SK-N-SH treated with all-trans-retinoic acid at 6 μM for 48 hours (cell line): ENCODE measurements at regions not wholly inside any gene's neighbourhood (a gene's known extent, or its start where the extent isn't known, plus 50 kb on each side); places are given as distances from the start of the nearest gene placed in this dataset.

Experiments
- ATAC-seq: fragments of 200-7000 bp; cut with Tn5 transposase; 3 replicates; pipeline ENCODE4 v1.9.1; 2020; ENCODE audit warnings: mild to moderate bottlenecking, moderate library complexity
- ARNTL ChIP-seq: fragments of 450-650 bp; formaldehyde crosslinking; IDR thresholded peaks from 2 replicates; pipeline ENCODE4 v1.5.0; 2020; ENCODE audit warnings: low read depth, mild to moderate bottlenecking, moderate library complexity, borderline replicate concordance
- BACH2 ChIP-seq: fragments of 250-450 bp; sonication (Bioruptor Pico); IDR thresholded peaks from 2 replicates; pipeline ENCODE4 v1.9.0; 2021; ENCODE audit warnings: mild to moderate bottlenecking, borderline replicate concordance
- CREB5 ChIP-seq: fragments of 250-450 bp; sonication (Bioruptor Pico); IDR thresholded peaks from 2 replicates; pipeline ENCODE4 v1.5.1; 2020; ENCODE audit warnings: low read depth, mild to moderate bottlenecking, moderate library complexity
- CSDC2 ChIP-seq: fragments of 250-450 bp; sonication (Bioruptor Pico); IDR thresholded peaks from 2 replicates; pipeline ENCODE4 v1.5.0; 2020; ENCODE audit warnings: mild to moderate bottlenecking, moderate library complexity
- CSRNP3 ChIP-seq: fragments of 250-450 bp; sonication (Bioruptor Pico); IDR thresholded peaks from 2 replicates; pipeline ENCODE4 v1.5.1; 2021; ENCODE audit warnings: mild to moderate bottlenecking, moderate library complexity
- ESRRG ChIP-seq: fragments of 250-450 bp; sonication (Bioruptor Pico); IDR thresholded peaks from 2 replicates; pipeline ENCODE4 v1.6.1; 2021; ENCODE audit warnings: mild to moderate bottlenecking
- GLIS3 ChIP-seq: fragments of 250-450 bp; sonication (Bioruptor Pico); IDR thresholded peaks from 2 replicates; pipeline ENCODE4 v1.5.0; 2020; ENCODE audit warnings: mild to moderate bottlenecking, moderate library complexity
- ISL1 ChIP-seq: fragments of 250-450 bp; sonication (Bioruptor Pico); IDR thresholded peaks from 2 replicates; pipeline ENCODE4 v2.1.2; 2022; ENCODE audit warnings: mild to moderate bottlenecking, moderate library complexity
- OSR1 ChIP-seq: fragments of 250-450 bp; sonication (Bioruptor Pico); IDR thresholded peaks from 2 replicates; pipeline ENCODE4 v1.8.0; 2022; ENCODE audit warnings: moderate library complexity, mild to moderate bottlenecking, inconsistent platforms
- POU6F1 ChIP-seq: fragments of 250-450 bp; sonication (Bioruptor Pico); IDR thresholded peaks from 2 replicates; pipeline ENCODE4 v1.8.0; 2021; ENCODE audit warnings: low read depth, mild to moderate bottlenecking, moderate library complexity, borderline replicate concordance
- RARB ChIP-seq: fragments of 250-450 bp; sonication (Bioruptor Pico); IDR thresholded peaks from 2 replicates; pipeline ENCODE4 v1.8.0; 2021; ENCODE audit warnings: mild to moderate bottlenecking, moderate library complexity
- SNAI2 ChIP-seq: fragments of 250-450 bp; sonication (Bioruptor Pico); IDR thresholded peaks from 2 replicates; pipeline ENCODE4 v1.5.0; 2020; ENCODE audit warnings: mild to moderate bottlenecking, moderate library complexity
- TOX ChIP-seq: fragments of 250-450 bp; sonication (Bioruptor Pico); IDR thresholded peaks from 2 replicates; pipeline ENCODE4 v1.8.0; 2021; ENCODE audit warnings: mild to moderate bottlenecking, moderate library complexity, borderline replicate concordance
- TSHZ2 ChIP-seq: fragments of 250-450 bp; sonication (Bioruptor Pico); IDR thresholded peaks from 2 replicates; pipeline ENCODE4 v1.5.0; 2020; ENCODE audit warnings: mild to moderate bottlenecking, moderate library complexity
- ZC3H10 ChIP-seq: fragments of 250-450 bp; sonication (Bioruptor Pico); IDR thresholded peaks from 2 replicates; pipeline ENCODE4 v1.5.1; 2021; ENCODE audit warnings: mild to moderate bottlenecking, moderate library complexity
- ZFP3 ChIP-seq: fragments of 250-450 bp; sonication (Bioruptor Pico); IDR thresholded peaks from 2 replicates; pipeline ENCODE4 v1.5.0; 2020; ENCODE audit warnings: mild to moderate bottlenecking, moderate library complexity
- ZFP30 ChIP-seq: fragments of 450-650 bp; formaldehyde crosslinking; IDR thresholded peaks from 2 replicates; pipeline ENCODE4 v1.5.0; 2022; ENCODE audit warnings: mild to moderate bottlenecking, moderate library complexity
- ZNF565 ChIP-seq: fragments of 450-650 bp; formaldehyde crosslinking; conservative IDR thresholded peaks from 2 replicates; pipeline ENCODE4 v1.5.0; 2020; ENCODE audit warnings: low read depth, mild to moderate bottlenecking, moderate library complexity
- ZNF70 ChIP-seq: fragments of 450-650 bp; formaldehyde crosslinking; IDR thresholded peaks from 2 replicates; pipeline ENCODE4 v1.5.0; 2020; ENCODE audit warnings: mild to moderate bottlenecking, moderate library complexity
- ZNF8 ChIP-seq: fragments of 450-650 bp; formaldehyde crosslinking; IDR thresholded peaks from 2 replicates; pipeline ENCODE4 v1.5.0; 2020; ENCODE audit warnings: mild to moderate bottlenecking, moderate library complexity

- no peak for ATAC-seq
- no peak for TF ChIP-seq ZFP30
- no peak for TF ChIP-seq ZNF8 (CRISPR knock-in tag)
- no peak for TF ChIP-seq ARNTL (CRISPR knock-in tag)
- no peak for TF ChIP-seq CREB5
- no peak for TF ChIP-seq CSDC2 (CRISPR knock-in tag)
- no peak for TF ChIP-seq SNAI2 (CRISPR knock-in tag)
- no peak for TF ChIP-seq RARB (CRISPR knock-in tag)
- no peak for TF ChIP-seq GLIS3 (CRISPR knock-in tag)
- no peak for TF ChIP-seq TOX (CRISPR knock-in tag)
- TF ChIP-seq BACH2 (CRISPR knock-in tag), result no peak
- TF ChIP-seq TSHZ2, result no peak
- no peak for TF ChIP-seq ZFP3 (CRISPR knock-in tag)
- no peak for TF ChIP-seq ZNF565 (CRISPR knock-in tag)
- no peak for TF ChIP-seq ESRRG
- no peak for TF ChIP-seq ISL1 (CRISPR knock-in tag)
- TF ChIP-seq ZC3H10, result no peak
Measured at GRCh38 chr7:19353180-19353579, 208.0 kb upstream of the FERD3L start.

GRCh38 chr7:19352305-19352695 lies 207.1 kb upstream of the FERD3L start:
- ATAC-seq, result no peak
- no peak for TF ChIP-seq CSRNP3 (CRISPR knock-in tag)

GRCh38 chr7:19351341-19352304 lies 206.4 kb upstream of the FERD3L start:
- ATAC-seq, result no peak
- TF ChIP-seq ZC3H10 (no peak), ZNF565 (CRISPR knock-in tag) (no peak), POU6F1 (CRISPR knock-in tag) (no peak), TSHZ2 (no peak), SNAI2 (CRISPR knock-in tag) (no peak), ZNF70 (CRISPR knock-in tag) (no peak), OSR1 (CRISPR knock-in tag) (no peak), ZNF8 (CRISPR knock-in tag) (no peak)
